GM12878 (cell line): ENCODE measurements at regions not wholly inside any gene's neighbourhood (a gene's known extent, or its start where the extent isn't known, plus 50 kb on each side); places are given as distances from the start of the nearest gene placed in this dataset.

ENCODE experiments used
- BCL11A ChIP-seq: IDR thresholded peaks from 2 replicates; pipeline ENCODE4 v1.6.1; 2011; ENCODE audit warnings: low read depth, low read length
- CHD4 ChIP-seq: fragments of 200-600 bp; sonication (generic); IDR thresholded peaks from 2 replicates; pipeline ENCODE4 v1.6.1; 2016; ENCODE audit warnings: mild to moderate bottlenecking
- EGR1 ChIP-seq, 2 experiments: IDR thresholded peaks; 1 replicate in 1 of 2; 2 replicates in 1 of 2; pipeline ENCODE4 v1.6.1; 2011 to 2012; ENCODE audit warnings: low read depth in 2 of 2, low read length in 2 of 2, borderline replicate concordance in 1 of 2, mild to moderate bottlenecking in 1 of 2, moderate library complexity in 1 of 2
- ELK1 ChIP-seq: IDR thresholded peaks from 2 replicates; pipeline ENCODE4 v1.6.1; 2012; ENCODE audit warnings: low read depth, low read length, improper control_type of control experiment
- POLR2A ChIP-seq: IDR thresholded peaks from 2 replicates; pipeline ENCODE4 v1.6.1; 2011; ENCODE audit warnings: low read depth, mild to moderate bottlenecking, low read length
- SMARCA5 ChIP-seq: fragments of 450-650 bp; IDR thresholded peaks from 2 replicates; pipeline ENCODE4 v1.6.1; 2017; ENCODE audit warnings: mild to moderate bottlenecking
- TF ChIP-seq, protein P1 (sequence below), 3 experiments: IDR thresholded peaks in 2 of 3; conservative IDR thresholded peaks in 1 of 3; 2 replicates each; pipeline ENCODE4 v1.5.1; 2011; ENCODE audit warnings: low read depth in 3 of 3, low read length in 3 of 3, mild to moderate bottlenecking in 3 of 3, control low read depth in 2 of 3, moderate library complexity in 2 of 3, inconsistent platforms in 1 of 3, mixed read lengths in 1 of 3; ENCODE audit not compliant: control insufficient read depth in 2 of 3, insufficient read depth in 1 of 3; ENCODE audit errors: extremely low read depth in 1 of 3

GRCh38 chr1:94332516-94332915, 85.7 kb upstream of the ABCD3 start:
- TF ChIP-seq, protein P1, sequence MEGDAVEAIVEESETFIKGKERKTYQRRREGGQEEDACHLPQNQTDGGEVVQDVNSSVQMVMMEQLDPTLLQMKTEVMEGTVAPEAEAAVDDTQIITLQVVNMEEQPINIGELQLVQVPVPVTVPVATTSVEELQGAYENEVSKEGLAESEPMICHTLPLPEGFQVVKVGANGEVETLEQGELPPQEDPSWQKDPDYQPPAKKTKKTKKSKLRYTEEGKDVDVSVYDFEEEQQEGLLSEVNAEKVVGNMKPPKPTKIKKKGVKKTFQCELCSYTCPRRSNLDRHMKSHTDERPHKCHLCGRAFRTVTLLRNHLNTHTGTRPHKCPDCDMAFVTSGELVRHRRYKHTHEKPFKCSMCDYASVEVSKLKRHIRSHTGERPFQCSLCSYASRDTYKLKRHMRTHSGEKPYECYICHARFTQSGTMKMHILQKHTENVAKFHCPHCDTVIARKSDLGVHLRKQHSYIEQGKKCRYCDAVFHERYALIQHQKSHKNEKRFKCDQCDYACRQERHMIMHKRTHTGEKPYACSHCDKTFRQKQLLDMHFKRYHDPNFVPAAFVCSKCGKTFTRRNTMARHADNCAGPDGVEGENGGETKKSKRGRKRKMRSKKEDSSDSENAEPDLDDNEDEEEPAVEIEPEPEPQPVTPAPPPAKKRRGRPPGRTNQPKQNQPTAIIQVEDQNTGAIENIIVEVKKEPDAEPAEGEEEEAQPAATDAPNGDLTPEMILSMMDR (IDR thresholded peaks at IDR 0.05 in 2 of 3, conservative IDR thresholded peaks at IDR 0.05 in 1 of 3; ENCODE audit: control insufficient read depth in 2 of 3, extremely low read depth in 1 of 3, insufficient read depth in 1 of 3, low read depth in 3 of 3, low read length in 3 of 3): no peak
- TF ChIP-seq CHD4 (no peak), BCL11A (no peak), ELK1 (no peak), SMARCA5 (no peak), EGR1 (IDR thresholded peaks at IDR 0.05; ENCODE audit: borderline replicate concordance in 1 of 2, low read depth in 2 of 2, low read length in 2 of 2) (no peak), POLR2A (no peak)
